ENCODE measurements at regions not wholly inside any gene's neighbourhood (a gene's known extent, or its start where the extent isn't known, plus 50 kb on each side); places are given as distances from the start of the nearest gene placed in this dataset.

GRCh38 chr7:51645702-51646298 is 329.2 kb upstream of the COBL start:
- Histone ChIP-seq H3K36me3 (no peaks in the 10 kb centered on the region), H3K27me3 (no peaks in the 10 kb centered on the region), H3K4me1 (ENCODE audit: insufficient read depth) (peaks cover 3% of the 10 kb centered on the region), H3K27ac (no peak overlapping the region), H3K4me3 (no peak overlapping the region), H3K9me3 (no peaks in the 10 kb centered on the region)
- 92 to 95% (median 93%) methylated on average over 16 of the region's 16 CpGs for WGBS, 3 donors
- DNase-seq, result no peak
- TF ChIP-seq CTCF (IDR thresholded peaks at IDR 0.05) (no peak), POLR2A (IDR thresholded peaks at IDR 0.05) (no peak), EP300 (IDR thresholded peaks at IDR 0.05) (no peak)
- intact Hi-C loops (cut with DNase I), result no loop called here

- TF ChIP-seq EP300 (IDR thresholded peaks at IDR 0.05), result no peak
- TF ChIP-seq CTCF (IDR thresholded peaks at IDR 0.05), result no peak
- no peak for TF ChIP-seq POLR2A (IDR thresholded peaks at IDR 0.05)
- Histone ChIP-seq H3K9me3 (no peaks in the 10 kb centered on the region), H3K27ac (no peak overlapping the region), H3K4me3 (no peak overlapping the region), H3K36me3 (no peaks in the 10 kb centered on the region), H3K27me3 (no peaks in the 10 kb centered on the region), H3K4me1 (ENCODE audit: insufficient read depth) (peaks cover 3% of the 10 kb centered on the region)
- no peak for DNase-seq
- WGBS, 3 donors, result 72 to 79% (median 73%) methylated on average over 11 of the region's 11 CpGs
- intact Hi-C loops (cut with DNase I), result no loop called here
Observed at GRCh38 chr7:51645255-51645654, 328.6 kb upstream of the COBL start.

GRCh38 chr7:51644216-51644615 is 327.6 kb upstream of the COBL start:
- H3K36me3 ChIP-seq, result no peaks in the 10 kb centered on the region
- intact Hi-C loops (cut with DNase I), result no loop called here
- 85 to 93% (median 92%) methylated on average over 2 of the region's 2 CpGs for WGBS, 3 donors
- no peak overlapping the region for H3K4me3 ChIP-seq
- no peak for DNase-seq
- peaks cover 3% of the 10 kb centered on the region for H3K4me1 ChIP-seq (ENCODE audit: insufficient read depth)
- TF ChIP-seq POLR2A (IDR thresholded peaks at IDR 0.05) (no peak), CTCF (IDR thresholded peaks at IDR 0.05) (no peak), EP300 (IDR thresholded peaks at IDR 0.05) (no peak)
- no peaks in the 10 kb centered on the region for H3K27me3 ChIP-seq
- H3K9me3 ChIP-seq, result no peaks in the 10 kb centered on the region
- H3K27ac ChIP-seq, result no peak overlapping the region

- Histone ChIP-seq H3K27ac (no peak overlapping the region), H3K4me3 (no peak overlapping the region), H3K9me3 (no peaks in the 10 kb centered on the region), H3K36me3 (no peaks in the 10 kb centered on the region), H3K27me3 (no peaks in the 10 kb centered on the region), H3K4me1 (ENCODE audit: insufficient read depth) (no peaks in the 10 kb centered on the region)
- WGBS, 3 donors, result 30 to 52% (median 40%) methylated on average over 9 of the region's 9 CpGs
- no peak for TF ChIP-seq EP300 (IDR thresholded peaks at IDR 0.05)
- no peak for TF ChIP-seq POLR2A (IDR thresholded peaks at IDR 0.05)
- no peak for TF ChIP-seq CTCF (IDR thresholded peaks at IDR 0.05)
- intact Hi-C loops (cut with DNase I), result no loop called here
- no peak for DNase-seq
Observed at GRCh38 chr7:51640841-51641240, 324.2 kb upstream of the COBL start.
